ENCODE measurements at regions not wholly inside any gene's neighbourhood (a gene's known extent, or its start where the extent isn't known, plus 50 kb on each side); places are given as distances from the start of the nearest gene placed in this dataset.

GRCh38 chr2:167880415-167880814 lies 367.0 kb downstream of the STK39 start:
- dilution Hi-C loops (cut with MboI; ENCODE audit: extremely low pct_ligation_motif_present, low sequenced_read_pairs) = no loop called here
- DNase-seq (ENCODE audit: low read depth, low spot score) (no peak), FAIRE-seq (no peak)
- Histone ChIP-seq H3K9ac (ENCODE audit: control insufficient read depth, extremely low read depth, insufficient read depth, low read length) (no peak overlapping the region), H3K79me2 (ENCODE audit: control insufficient read depth, insufficient read depth, low read length) (no peaks in the 10 kb centered on the region), H3K27me3 (ENCODE audit: control insufficient read depth, extremely low read depth, insufficient read depth, low read length) (no peaks in the 10 kb centered on the region), H3K9me1 (ENCODE audit: control insufficient read depth, extremely low read depth, insufficient read depth, low read length) (no peaks in the 10 kb centered on the region), H3K36me3 (ENCODE audit: control insufficient read depth in 2 of 2, extremely low read depth in 1 of 2, insufficient read depth in 2 of 2, low read length in 2 of 2) (no peaks in the 10 kb centered on the region), H3K4me2 (ENCODE audit: control insufficient read depth, extremely low read depth, insufficient read depth, low read depth, low read length) (no peak overlapping the region), H3K9me3 (ENCODE audit: control insufficient read depth, low read depth, low read length) (no peaks in the 10 kb centered on the region), H3K4me3 (ENCODE audit: control insufficient read depth in 2 of 3, extremely low read depth in 1 of 3, insufficient read depth in 2 of 3, low read depth in 1 of 3, low read length in 3 of 3) (no peak overlapping the region), H2AFZ (ENCODE audit: control insufficient read depth, low read length) (no peak overlapping the region), H3K27ac (ENCODE audit: control insufficient read depth, insufficient read depth, low read length) (no peak overlapping the region), H3K4me1 (ENCODE audit: control insufficient read depth, extremely low read depth, insufficient read depth, low read length) (no peaks in the 10 kb centered on the region), H4K20me1 (ENCODE audit: control insufficient read depth, extremely low read depth, insufficient read depth, low read length) (no peaks in the 10 kb centered on the region)
- TF ChIP-seq CTCF (optimal IDR thresholded peaks at IDR 0.05 in 1 of 3, IDR thresholded peaks at IDR 0.05 in 1 of 3, conservative IDR thresholded peaks at IDR 0.05 in 1 of 3; ENCODE audit: extremely low read depth in 1 of 3, insufficient read depth in 2 of 3, low read length in 3 of 3) = no peak
- no peak for TF ChIP-seq EZH2 (IDR thresholded peaks at IDR 0.05; ENCODE audit: low read length)

GRCh38 chr2:167875529-167875928 lies 371.9 kb downstream of the STK39 start:
- Histone ChIP-seq H3K9ac (ENCODE audit: control insufficient read depth, extremely low read depth, insufficient read depth, low read length) (no peak overlapping the region), H3K4me2 (ENCODE audit: control insufficient read depth, extremely low read depth, insufficient read depth, low read depth, low read length) (no peak overlapping the region), H3K9me3 (ENCODE audit: control insufficient read depth, low read depth, low read length) (no peaks in the 10 kb centered on the region), H4K20me1 (ENCODE audit: control insufficient read depth, extremely low read depth, insufficient read depth, low read length) (no peaks in the 10 kb centered on the region), H3K9me1 (ENCODE audit: control insufficient read depth, extremely low read depth, insufficient read depth, low read length) (no peaks in the 10 kb centered on the region), H2AFZ (ENCODE audit: control insufficient read depth, low read length) (no peak overlapping the region), H3K36me3 (ENCODE audit: control insufficient read depth in 2 of 2, extremely low read depth in 1 of 2, insufficient read depth in 2 of 2, low read length in 2 of 2) (no peaks in the 10 kb centered on the region), H3K79me2 (ENCODE audit: control insufficient read depth, insufficient read depth, low read length) (no peaks in the 10 kb centered on the region), H3K4me3 (ENCODE audit: control insufficient read depth in 2 of 3, extremely low read depth in 1 of 3, insufficient read depth in 2 of 3, low read depth in 1 of 3, low read length in 3 of 3) (no peak overlapping the region), H3K27me3 (ENCODE audit: control insufficient read depth, extremely low read depth, insufficient read depth, low read length) (no peaks in the 10 kb centered on the region), H3K4me1 (ENCODE audit: control insufficient read depth, extremely low read depth, insufficient read depth, low read length) (no peaks in the 10 kb centered on the region), H3K27ac (ENCODE audit: control insufficient read depth, insufficient read depth, low read length) (no peak overlapping the region)
- TF ChIP-seq EZH2 (IDR thresholded peaks at IDR 0.05; ENCODE audit: low read length) (no peak), CTCF (optimal IDR thresholded peaks at IDR 0.05 in 1 of 3, IDR thresholded peaks at IDR 0.05 in 1 of 3, conservative IDR thresholded peaks at IDR 0.05 in 1 of 3; ENCODE audit: extremely low read depth in 1 of 3, insufficient read depth in 2 of 3, low read length in 3 of 3) (no peak)
- FAIRE-seq (no peak), DNase-seq (ENCODE audit: low read depth, low spot score) (no peak)
- dilution Hi-C loops (cut with MboI; ENCODE audit: extremely low pct_ligation_motif_present, low sequenced_read_pairs) = no loop called here

All from keratinocyte (primary cell).